HG02759 (cell line): ENCODE measurements at regions not wholly inside any gene's neighbourhood (a gene's known extent, or its start where the extent isn't known, plus 50 kb on each side); places are given as distances from the start of the nearest gene placed in this dataset.

Experiments used
- ATAC-seq: cut with Tn5 transposase; IDR thresholded peaks from one replicate; pipeline ENCODE4 v1.9.1; 2021; ENCODE audit warnings: mild to moderate bottlenecking, moderate library complexity; ENCODE audit not compliant: unreplicated experiment

GRCh38 chr14:95466506-95466905 is 49.9 kb downstream of the SYNE3 start:
- no peak for ATAC-seq

GRCh38 chr14:95465936-95466335 is 50.5 kb downstream of the SYNE3 start:
- no peak for ATAC-seq

GRCh38 chr14:95465358-95465757 is 51.1 kb downstream of the SYNE3 start:
- ATAC-seq, result no peak

- ATAC-seq, result no peak
These were observed 51.9 kb downstream of the SYNE3 start for GRCh38 chr14:95464514-95464913.

DNA sequence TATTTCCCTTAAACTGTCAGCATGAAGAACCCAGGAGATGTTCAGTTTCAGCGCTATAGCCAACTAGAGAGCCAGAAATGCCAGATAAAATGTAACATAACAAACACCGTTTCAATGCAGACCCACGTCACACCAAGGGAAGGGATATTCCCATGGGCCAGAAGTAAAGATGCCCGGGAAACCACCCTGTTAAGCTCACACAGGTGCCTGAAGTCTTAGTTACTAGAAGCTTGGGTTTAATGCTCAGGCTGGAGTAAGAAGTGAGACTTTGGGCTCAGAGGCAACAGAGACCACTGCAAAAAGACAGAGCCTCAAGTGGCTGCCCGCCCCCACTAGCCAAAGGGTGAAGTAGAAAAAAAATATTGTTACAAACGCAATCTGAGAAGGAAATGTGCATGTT is 52.3 kb downstream of the SYNE3 start:
- ATAC-seq, result no peak

DNA sequence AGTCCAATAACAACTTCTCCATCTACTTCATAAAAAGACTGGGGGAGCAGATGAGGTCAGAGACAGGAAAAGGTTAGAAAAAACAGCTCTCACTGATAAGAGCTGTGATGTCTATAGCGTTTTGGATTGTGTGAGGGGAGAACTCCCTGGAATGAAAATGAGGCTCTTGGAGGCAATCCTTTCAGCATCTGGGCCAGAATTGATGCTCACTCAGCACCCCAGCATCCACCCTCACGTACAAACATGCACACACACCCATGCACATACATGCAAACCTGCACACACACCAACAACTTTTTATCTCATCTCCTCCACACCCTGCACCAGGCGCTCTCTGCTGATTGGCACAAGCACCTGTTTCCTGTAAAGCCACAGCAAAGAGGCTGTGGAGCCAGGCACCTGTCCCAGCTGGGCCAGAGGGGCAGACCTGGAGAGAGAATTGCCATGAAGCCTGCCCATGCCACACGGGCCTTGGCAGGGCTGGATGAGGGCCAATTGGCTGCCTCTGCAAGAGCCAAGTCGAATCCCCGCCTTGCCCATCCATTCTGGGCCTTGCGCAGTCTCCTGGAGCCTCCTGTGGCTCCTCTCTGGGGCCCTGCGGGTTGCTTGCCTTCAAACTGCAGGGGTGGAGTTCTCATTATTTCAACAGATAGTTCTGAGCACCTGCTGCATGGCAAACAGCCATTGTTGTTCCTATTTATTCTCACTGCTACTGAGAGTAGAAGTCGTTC is 53.1 kb downstream of the SYNE3 start:
- no peak for ATAC-seq

DNA sequence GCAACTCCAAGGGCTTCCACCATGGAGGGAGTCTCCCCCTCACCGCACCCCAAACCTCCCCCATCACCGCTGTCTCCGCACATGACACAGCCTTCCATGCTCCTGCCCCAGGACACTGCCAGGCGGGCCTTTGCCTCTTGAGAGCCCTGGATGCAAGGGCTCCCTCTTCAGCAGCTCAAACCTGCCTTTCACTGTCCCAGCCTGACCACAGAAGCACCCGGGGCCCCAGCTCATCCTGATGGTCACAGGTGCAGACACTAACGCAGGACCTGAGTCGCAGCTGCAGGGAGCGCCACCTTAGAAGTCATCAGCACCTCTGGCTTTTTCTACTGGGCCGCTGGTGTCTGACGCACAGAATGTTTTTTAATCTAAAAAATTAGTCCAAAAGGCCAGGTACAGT is 54.0 kb downstream of the SYNE3 start:
- ATAC-seq, result no peak

DNA sequence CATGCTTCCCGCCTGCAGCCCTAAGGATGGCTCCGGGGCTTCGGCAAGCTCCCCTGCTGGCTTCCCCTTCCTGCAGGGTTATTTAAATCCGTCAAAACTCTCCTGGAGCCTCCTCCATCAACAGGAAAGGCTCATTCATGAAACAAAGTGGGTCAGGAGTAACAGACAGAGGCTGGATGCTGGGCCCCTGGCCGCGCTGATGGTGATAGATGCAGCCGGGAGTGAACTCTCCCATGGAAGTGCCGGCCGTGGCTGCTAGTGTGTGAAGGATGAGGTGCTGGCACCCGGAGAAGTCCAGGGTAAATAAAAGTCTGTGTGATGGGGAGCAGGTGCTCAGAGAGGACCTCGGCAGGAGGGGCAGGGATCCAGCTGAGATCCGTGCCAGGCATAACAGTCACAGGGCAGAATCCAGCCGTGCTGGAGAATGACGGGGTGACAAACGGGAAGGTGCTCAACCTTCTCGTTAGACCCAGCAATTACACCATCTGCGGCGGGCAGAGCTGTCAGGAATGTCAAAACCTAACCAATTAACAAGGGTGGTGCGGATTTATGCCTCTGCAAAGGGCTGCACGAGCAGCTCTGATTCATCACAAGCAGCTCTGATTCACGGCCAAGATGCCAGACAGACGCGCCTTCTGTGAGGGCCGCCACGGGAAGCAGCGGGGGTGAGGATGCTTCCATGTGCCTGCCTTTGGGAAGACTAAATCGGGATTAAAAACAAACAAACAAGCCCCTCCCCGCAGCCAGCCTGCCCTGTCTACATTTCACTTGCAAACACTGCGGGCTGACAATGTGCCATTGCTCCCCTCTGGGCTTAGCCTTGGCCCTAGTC is 55.6 kb downstream of the SYNE3 start:
- ATAC-seq, result no peak

DNA sequence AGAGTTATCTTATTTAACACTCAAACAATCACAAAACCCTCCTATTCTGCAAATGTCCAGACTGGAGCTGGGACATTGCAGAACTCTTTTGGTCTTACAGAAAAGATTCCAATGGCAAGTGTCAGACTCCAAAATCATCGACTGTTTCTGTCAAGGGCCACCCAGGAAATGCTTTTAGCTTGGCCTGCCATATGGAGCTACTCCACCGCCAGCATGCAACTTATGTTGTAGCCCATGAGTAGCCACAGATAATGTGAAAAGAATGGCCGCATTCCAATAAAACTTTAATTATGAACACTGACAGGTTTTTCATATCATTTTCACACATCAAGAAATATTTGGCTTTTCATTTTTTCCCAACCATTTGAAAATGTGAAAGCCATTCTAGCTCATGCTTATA is 57.5 kb downstream of the SYNE3 start:
- no peak for ATAC-seq

- ATAC-seq, result no peak
These were observed 58.0 kb downstream of the SYNE3 start for GRCh38 chr14:95458459-95458858.

GRCh38 chr14:95456281-95456680 is 60.2 kb downstream of the SYNE3 start:
- ATAC-seq, result no peak

DNA sequence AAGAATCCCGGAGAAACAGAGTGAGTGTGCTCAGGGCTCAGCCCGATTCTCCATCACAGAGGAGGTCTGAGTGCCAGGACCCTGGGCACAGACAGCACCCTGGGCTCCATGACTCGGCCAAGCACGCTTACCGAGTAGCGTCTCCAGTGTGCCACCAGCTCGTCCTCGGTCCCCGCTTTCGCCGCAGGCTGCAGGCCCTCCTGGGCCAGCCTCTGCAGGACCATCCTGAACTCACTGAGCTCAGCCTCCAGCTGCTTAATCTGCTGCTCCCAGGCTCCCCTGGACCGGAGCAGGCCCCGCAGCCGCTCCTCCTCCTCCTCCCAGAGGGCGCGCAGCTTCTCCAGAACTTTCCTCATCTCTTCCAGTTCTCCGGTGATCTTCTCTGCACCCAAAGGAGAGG is 61.2 kb downstream of the SYNE3 start:
- ATAC-seq, result no peak

DNA sequence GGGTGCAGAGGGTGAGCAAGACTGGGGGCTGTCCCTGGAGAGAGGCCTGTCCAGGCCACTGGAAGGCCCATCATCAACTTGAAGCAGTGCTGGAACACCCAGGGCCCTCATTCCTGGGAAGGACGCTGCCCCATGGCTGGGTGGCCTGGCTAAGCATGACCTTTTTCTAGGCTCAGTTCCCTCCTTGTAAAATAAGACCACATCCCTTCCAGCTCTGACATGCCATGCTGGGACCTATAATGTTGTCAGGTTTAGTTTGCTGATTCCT is 62.8 kb downstream of the SYNE3 start:
- no peak for ATAC-seq

GRCh38 chr14:95452893-95453712 is 63.3 kb downstream of the SYNE3 start:
- no peak for ATAC-seq

- ATAC-seq, result no peak
These were observed 64.1 kb downstream of the SYNE3 start for GRCh38 chr14:95452176-95452892.

DNA sequence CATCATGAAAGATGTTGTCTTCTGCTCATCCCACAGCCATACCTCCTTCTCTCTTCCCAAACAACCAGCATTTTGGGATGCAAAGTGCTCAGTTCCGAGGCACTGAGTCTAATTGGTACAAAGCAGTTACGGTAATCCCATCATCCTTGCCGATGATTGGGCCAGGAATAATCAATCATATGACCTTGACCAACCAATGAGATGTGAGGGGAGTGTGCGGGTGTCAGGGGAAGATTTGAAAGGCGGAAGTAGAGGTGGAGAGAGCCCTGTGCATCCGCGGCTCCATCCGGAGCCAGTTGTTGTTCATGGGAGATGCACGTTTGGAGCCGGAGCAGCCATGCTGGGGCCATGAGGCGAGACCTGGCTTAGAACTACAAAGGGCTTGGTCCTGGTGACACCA is 67.3 kb downstream of the SYNE3 start:
- ATAC-seq, result no peak

GRCh38 chr14:95446470-95446869 is 70.0 kb downstream of the SYNE3 start:
- ATAC-seq, result no peak

- ATAC-seq, result no peak
These were observed 70.8 kb downstream of the SYNE3 start for GRCh38 chr14:95445676-95446075.

DNA sequence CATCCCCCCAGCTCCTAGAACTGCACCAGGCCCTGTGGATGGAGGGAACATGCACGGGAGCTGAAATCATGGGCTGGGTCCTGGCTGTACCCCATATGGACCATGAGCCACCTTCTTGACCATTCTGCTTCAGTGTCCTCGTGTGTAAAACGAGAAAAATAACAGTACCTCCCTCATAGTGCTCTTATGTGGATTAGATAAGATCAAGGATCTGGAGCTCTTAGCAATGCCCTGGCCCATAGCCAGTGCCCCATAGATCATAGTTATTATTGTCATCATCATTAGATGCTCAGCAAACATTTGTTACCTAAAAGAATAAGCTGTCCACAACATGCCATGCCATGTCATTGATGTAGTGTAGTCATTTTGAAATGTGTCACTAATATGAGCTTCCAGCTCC is 71.3 kb downstream of the SYNE3 start:
- ATAC-seq, result no peak

- ATAC-seq, result no peak
These were observed 72.0 kb downstream of the SYNE3 start for GRCh38 chr14:95444132-95445129.
